Neural progenitor cell (in vitro differentiated cells): ENCODE measurements at regions not wholly inside any gene's neighbourhood (a gene's known extent, or its start where the extent isn't known, plus 50 kb on each side); places are given as distances from the start of the nearest gene placed in this dataset.

Experiments used
- DNase-seq: peaks from one replicate; pipeline ENCODE4 v3.0.0-alpha.2; 2016; ENCODE audit warnings: low spot score
- H2AFZ ChIP-seq: fragments of 200-600 bp; sonication (generic); replicated peaks from 2 replicates; pipeline ENCODE4 v1.6.1; 2016; ENCODE audit warnings: antibody characterized with exemption
- H3F3A ChIP-seq: fragments of 200-600 bp; sonication (generic); 2 replicates; pipeline ENCODE4 v1.6.1; 2016; ENCODE audit warnings: antibody characterized with exemption, low read depth
- H3K27ac ChIP-seq: fragments of 200-600 bp; sonication (generic); 2 replicates; pipeline ENCODE4 v1.5.1; 2016; ENCODE audit warnings: mild to moderate bottlenecking
- H3K27me3 ChIP-seq: fragments of 200-600 bp; sonication (generic); 2 replicates; pipeline ENCODE4 v1.6.1; 2016; ENCODE audit warnings: mild to moderate bottlenecking, moderate library complexity
- H3K36me3 ChIP-seq: fragments of 200-600 bp; sonication (generic); 2 replicates; pipeline ENCODE4 v1.5.1; 2016
- H3K4me1 ChIP-seq: fragments of 200-600 bp; sonication (generic); 2 replicates; pipeline ENCODE4 v1.6.1; 2016; ENCODE audit warnings: mixed run types
- H3K4me2 ChIP-seq: fragments of 200-600 bp; sonication (generic); 2 replicates; pipeline ENCODE4 v1.6.1; 2016
- H3K4me3 ChIP-seq: fragments of 200-600 bp; sonication (generic); 2 replicates; pipeline ENCODE4 v1.5.1; 2016
- H3K79me2 ChIP-seq: fragments of 200-600 bp; sonication (generic); 2 replicates; pipeline ENCODE4 v1.6.1; 2016; ENCODE audit warnings: low read depth
- H3K9ac ChIP-seq: fragments of 200-600 bp; sonication (generic); 2 replicates; pipeline ENCODE4 v1.6.1; 2016
- H3K9me3 ChIP-seq: fragments of 200-600 bp; sonication (generic); 2 replicates; pipeline ENCODE4 v1.5.1; 2016; ENCODE audit warnings: low read depth
- H4K20me1 ChIP-seq: fragments of 200-600 bp; sonication (generic); 2 replicates; pipeline ENCODE4 v1.6.1; 2016; ENCODE audit warnings: low read depth
- H3K27ac Mint-ChIP-seq: 3 replicates; pipeline ENCODE4 v1.8.0; 2021; ENCODE audit warnings: mixed read lengths
- H3K27me3 Mint-ChIP-seq: 2 replicates; pipeline ENCODE4 v1.8.0; 2022; ENCODE audit warnings: low read depth, mild to moderate bottlenecking, inconsistent platforms, moderate library complexity, mixed read lengths; ENCODE audit not compliant: insufficient read depth
- H3K36me3 Mint-ChIP-seq: 3 replicates; pipeline ENCODE4 v1.8.0; 2021; ENCODE audit warnings: mixed read lengths
- H3K4me1 Mint-ChIP-seq: 3 replicates; pipeline ENCODE4 v1.8.0; 2021; ENCODE audit warnings: mixed read lengths
- H3K4me3 Mint-ChIP-seq: 3 replicates; pipeline ENCODE4 v1.8.0; 2021; ENCODE audit warnings: mild to moderate bottlenecking, moderate library complexity, mixed read lengths
- H3K9me3 Mint-ChIP-seq: 3 replicates; pipeline ENCODE4 v1.8.0; 2020; ENCODE audit warnings: mixed read lengths
- CTCF ChIP-seq: fragments of 200-600 bp; sonication (generic); IDR thresholded peaks from 2 replicates; pipeline ENCODE4 v1.5.1; 2017; ENCODE audit warnings: antibody characterized with exemption, mild to moderate bottlenecking
- EZH2 ChIP-seq: fragments of 200-600 bp; sonication (generic); IDR thresholded peaks from 2 replicates; pipeline ENCODE4 v1.6.1; 2017; ENCODE audit warnings: antibody characterized with exemption, mild to moderate bottlenecking, moderate library complexity
- EZH2phosphoT487 ChIP-seq: fragments of 200-600 bp; sonication (generic); IDR thresholded peaks from 2 replicates; pipeline ENCODE4 v1.6.1; 2017; ENCODE audit warnings: antibody characterized with exemption

GRCh38 chr14:43438056-43438455 is 1069.0 kb downstream of the FSCB start:
- Mint-ChIP-seq H3K36me3 (no peaks in the 10 kb centered on the region), H3K27me3 (no peaks in the 10 kb centered on the region), H3K4me1 (peaks cover 2% of the 10 kb centered on the region), H3K27ac (no peak overlapping the region), H3K9me3 (peaks cover 2% of the 10 kb centered on the region), H3K4me3 (no peak overlapping the region)
- H3K79me2 ChIP-seq: no peaks in the 10 kb centered on the region
- H4K20me1 ChIP-seq: no peaks in the 10 kb centered on the region
- no peak overlapping the region for H3K9ac ChIP-seq
- no peaks in the 10 kb centered on the region for H3K4me1 ChIP-seq
- no peaks in the 10 kb centered on the region for H3K27me3 ChIP-seq
- no peak overlapping the region for H3K4me3 ChIP-seq
- H2AFZ ChIP-seq: no peak overlapping the region
- no peaks in the 10 kb centered on the region for H3K36me3 ChIP-seq
- no peaks in the 10 kb centered on the region for H3F3A ChIP-seq
- no peaks in the 10 kb centered on the region for H3K9me3 ChIP-seq
- TF ChIP-seq EZH2: no peak
- no peak for TF ChIP-seq CTCF
- TF ChIP-seq EZH2phosphoT487: no peak
- DNase-seq: no peak
- H3K27ac ChIP-seq: no peak overlapping the region
- no peak overlapping the region for H3K4me2 ChIP-seq

DNA sequence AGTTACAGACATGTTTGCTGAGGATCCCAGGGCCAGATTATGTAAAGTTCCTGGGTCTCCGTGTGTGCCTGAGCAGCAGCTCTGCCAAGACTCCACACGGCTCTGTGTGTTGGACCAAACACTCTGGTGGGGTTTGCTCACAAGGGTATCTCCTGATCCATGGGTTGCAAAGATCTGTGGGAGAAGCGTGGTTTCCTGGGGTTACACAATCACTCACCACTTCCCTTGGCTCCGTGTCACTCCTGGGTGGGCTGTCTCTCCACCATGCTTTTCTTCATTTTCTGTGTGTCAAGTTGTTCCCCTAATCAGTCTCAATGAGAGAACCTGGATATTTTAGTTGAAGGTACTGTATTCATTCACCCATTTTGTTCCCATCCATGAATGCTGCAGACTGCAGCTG is 1088.8 kb downstream of the FSCB start:
- no peaks in the 10 kb centered on the region for H4K20me1 ChIP-seq
- no peak for TF ChIP-seq CTCF
- no peak for TF ChIP-seq EZH2phosphoT487
- TF ChIP-seq EZH2: no peak
- H3K36me3 ChIP-seq: no peaks in the 10 kb centered on the region
- no peaks in the 10 kb centered on the region for H3F3A ChIP-seq
- peaks cover 1% of the 10 kb centered on the region for H3K9me3 Mint-ChIP-seq
- H3K4me2 ChIP-seq: no peak overlapping the region
- no peak overlapping the region for H3K4me3 ChIP-seq
- no peak overlapping the region for H2AFZ ChIP-seq
- H3K27ac ChIP-seq: no peak overlapping the region
- H3K4me3 Mint-ChIP-seq: no peak overlapping the region
- H3K4me1 Mint-ChIP-seq: no peaks in the 10 kb centered on the region
- peaks cover 5% of the 10 kb centered on the region for H3K27me3 Mint-ChIP-seq
- no peak overlapping the region for H3K27ac Mint-ChIP-seq
- H3K9ac ChIP-seq: no peak overlapping the region
- H3K36me3 Mint-ChIP-seq: no peaks in the 10 kb centered on the region
- H3K27me3 ChIP-seq: no peaks in the 10 kb centered on the region
- no peak for DNase-seq
- no peaks in the 10 kb centered on the region for H3K4me1 ChIP-seq
- H3K79me2 ChIP-seq: no peaks in the 10 kb centered on the region
- no peaks in the 10 kb centered on the region for H3K9me3 ChIP-seq

DNA sequence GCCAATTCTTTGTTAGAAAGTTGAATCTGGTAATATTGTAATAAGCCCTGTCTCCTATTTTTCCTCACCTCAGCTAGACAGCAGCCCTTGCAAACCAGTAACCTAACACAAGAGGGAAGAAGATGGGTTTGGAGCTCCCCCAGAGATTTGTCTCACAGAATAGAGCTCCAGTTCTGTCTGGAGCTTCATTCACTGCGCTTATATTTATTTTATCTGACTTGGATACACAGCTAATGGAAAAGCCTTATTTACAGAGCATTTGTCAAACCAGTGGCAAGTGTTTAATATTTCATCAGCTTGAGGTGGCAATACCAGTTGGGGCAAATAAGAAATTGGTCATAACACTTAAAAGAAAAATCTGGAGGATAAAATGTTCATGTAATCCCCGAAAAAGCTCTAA is 1094.0 kb downstream of the FSCB start:
- H3K36me3 ChIP-seq: no peaks in the 10 kb centered on the region
- H3K4me1 ChIP-seq: no peaks in the 10 kb centered on the region
- no peak overlapping the region for H3K27ac ChIP-seq
- H3K79me2 ChIP-seq: no peaks in the 10 kb centered on the region
- Mint-ChIP-seq H3K4me3 (no peak overlapping the region), H3K9me3 (no peaks in the 10 kb centered on the region), H3K27me3 (peaks cover 5% of the 10 kb centered on the region), H3K27ac (no peak overlapping the region), H3K36me3 (no peaks in the 10 kb centered on the region), H3K4me1 (no peaks in the 10 kb centered on the region)
- no peak for DNase-seq
- no peaks in the 10 kb centered on the region for H3K9me3 ChIP-seq
- H3K9ac ChIP-seq: no peak overlapping the region
- no peaks in the 10 kb centered on the region for H3K27me3 ChIP-seq
- H2AFZ ChIP-seq: peak overlapping the region; percentile 30
- H3K4me3 ChIP-seq: no peak overlapping the region
- no peaks in the 10 kb centered on the region for H4K20me1 ChIP-seq
- no peak overlapping the region for H3K4me2 ChIP-seq
- H3F3A ChIP-seq: no peaks in the 10 kb centered on the region
- TF ChIP-seq EZH2 (no peak), EZH2phosphoT487 (no peak), CTCF (no peak)

DNA sequence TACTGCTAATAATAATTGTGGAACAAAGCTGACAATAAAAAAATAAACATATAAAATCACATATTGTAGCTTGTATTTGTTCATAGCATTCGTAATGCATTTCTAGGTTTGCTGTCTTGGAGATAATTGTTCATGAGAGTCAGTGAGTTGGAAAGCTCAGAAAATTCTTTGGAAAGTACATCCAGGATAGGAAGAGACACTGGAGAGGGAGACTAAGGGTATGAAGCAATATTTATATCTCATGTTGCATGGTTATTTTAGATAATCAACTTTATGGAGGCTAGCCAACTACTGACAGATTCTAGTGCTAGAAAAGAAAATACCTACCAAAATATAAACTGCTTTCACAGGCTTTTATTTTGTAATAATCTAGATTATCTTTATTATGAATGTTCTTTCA is 1095.2 kb downstream of the FSCB start:
- Mint-ChIP-seq H3K4me3 (no peak overlapping the region), H3K9me3 (no peaks in the 10 kb centered on the region), H3K27ac (no peak overlapping the region), H3K36me3 (no peaks in the 10 kb centered on the region), H3K27me3 (peaks cover under 1% of the 10 kb centered on the region), H3K4me1 (no peaks in the 10 kb centered on the region)
- no peak overlapping the region for H3K27ac ChIP-seq
- H2AFZ ChIP-seq: no peak overlapping the region
- H3K79me2 ChIP-seq: no peaks in the 10 kb centered on the region
- H3K27me3 ChIP-seq: no peaks in the 10 kb centered on the region
- TF ChIP-seq EZH2phosphoT487 (no peak), CTCF (no peak), EZH2 (no peak)
- H3K9ac ChIP-seq: no peak overlapping the region
- H3K36me3 ChIP-seq: no peaks in the 10 kb centered on the region
- no peaks in the 10 kb centered on the region for H4K20me1 ChIP-seq
- no peaks in the 10 kb centered on the region for H3K9me3 ChIP-seq
- no peak overlapping the region for H3K4me3 ChIP-seq
- no peak for DNase-seq
- H3F3A ChIP-seq: no peaks in the 10 kb centered on the region
- H3K4me1 ChIP-seq: no peaks in the 10 kb centered on the region
- H3K4me2 ChIP-seq: no peak overlapping the region
